Glutamatergic neuron (in vitro differentiated cells): ENCODE measurements at regions not wholly inside any gene's neighbourhood (a gene's known extent, or its start where the extent isn't known, plus 50 kb on each side); places are given as distances from the start of the nearest gene placed in this dataset.
"Not testable (repeated sequence)": the region's sequence is repeated elsewhere in the genome, so short reads cannot be mapped to it uniquely, and the experiment has no call there.

ENCODE experiments used
- DNase-seq: peaks from one replicate; pipeline ENCODE4 v3.0.0; 2022
- H3K27ac Mint-ChIP-seq: one replicate; pipeline ENCODE4 v1.8.0; 2020; ENCODE audit warnings: mild to moderate bottlenecking, mixed read lengths, inconsistent platforms; ENCODE audit not compliant: unreplicated experiment
- H3K27me3 Mint-ChIP-seq: one replicate; pipeline ENCODE4 v1.8.0; 2020; ENCODE audit warnings: mild to moderate bottlenecking, moderate library complexity, mixed read lengths, inconsistent platforms; ENCODE audit not compliant: unreplicated experiment
- H3K36me3 Mint-ChIP-seq: one replicate; pipeline ENCODE4 v1.8.0; 2020; ENCODE audit warnings: mild to moderate bottlenecking, mixed read lengths, inconsistent platforms; ENCODE audit not compliant: unreplicated experiment
- H3K4me1 Mint-ChIP-seq: one replicate; pipeline ENCODE4 v1.8.0; 2020; ENCODE audit warnings: mild to moderate bottlenecking, low read depth, mixed read lengths, inconsistent platforms; ENCODE audit not compliant: unreplicated experiment
- H3K4me3 Mint-ChIP-seq: one replicate; pipeline ENCODE4 v1.8.0; 2020; ENCODE audit warnings: mild to moderate bottlenecking, mixed read lengths, inconsistent platforms; ENCODE audit not compliant: unreplicated experiment
- H3K9me3 Mint-ChIP-seq: one replicate; pipeline ENCODE4 v1.8.0; 2020; ENCODE audit warnings: mild to moderate bottlenecking, moderate library complexity, mixed read lengths, inconsistent platforms; ENCODE audit not compliant: unreplicated experiment
- CTCF ChIP-seq: fragments of 200-600 bp; sonication (generic); IDR thresholded peaks from one replicate; pipeline ENCODE4 v1.5.0; 2021; ENCODE audit not compliant: partially characterized antibody, unreplicated experiment

DNA sequence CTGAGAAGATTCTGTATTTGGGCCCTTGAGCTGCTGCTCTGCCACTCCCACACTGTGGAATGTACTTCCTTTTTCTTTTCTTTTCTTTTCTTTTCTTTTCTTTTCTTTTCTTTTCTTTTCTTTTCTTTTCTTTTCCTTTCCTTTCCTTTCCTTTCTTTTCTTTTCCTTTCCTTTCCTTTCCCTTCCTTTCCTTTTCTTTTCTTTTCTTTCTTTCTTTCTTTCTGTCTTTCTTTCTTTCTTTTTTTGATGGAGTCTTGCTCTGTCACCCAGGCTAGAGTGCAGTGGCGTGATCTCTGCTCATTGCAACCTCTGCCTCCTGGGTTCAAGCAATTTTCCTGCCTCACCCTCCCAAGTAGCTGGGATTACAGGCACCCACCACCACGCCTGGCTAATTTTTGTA, 89.8 kb downstream of the DNAAF6 start:
- H3K4me3 Mint-ChIP-seq, H3K36me3 Mint-ChIP-seq, DNase-seq, H3K27me3 Mint-ChIP-seq, H3K27ac Mint-ChIP-seq, H3K9me3 Mint-ChIP-seq, H3K4me1 Mint-ChIP-seq: not testable (repeated sequence)

DNA sequence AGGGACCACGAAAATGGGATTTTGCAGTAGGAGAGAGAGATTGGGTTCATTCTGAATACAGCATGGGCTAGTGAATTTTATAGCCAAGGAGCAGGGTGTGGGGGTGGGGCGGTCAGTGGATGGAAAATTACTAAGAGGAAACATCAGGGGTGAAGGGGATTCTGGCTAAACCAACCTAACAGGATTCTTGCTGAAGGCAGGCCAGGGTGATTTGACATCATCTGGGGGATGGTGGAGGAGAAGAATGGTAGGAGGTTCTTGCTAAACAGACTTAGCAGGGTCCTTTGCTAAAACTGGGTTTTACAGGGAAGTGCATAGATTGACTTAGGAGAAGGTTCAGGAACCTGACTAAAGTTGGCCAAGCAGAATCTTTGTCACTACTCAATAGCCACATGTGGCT, 91.9 kb downstream of the DNAAF6 start:
- no peaks in the 10 kb centered on the region for H3K9me3 Mint-ChIP-seq

DNA sequence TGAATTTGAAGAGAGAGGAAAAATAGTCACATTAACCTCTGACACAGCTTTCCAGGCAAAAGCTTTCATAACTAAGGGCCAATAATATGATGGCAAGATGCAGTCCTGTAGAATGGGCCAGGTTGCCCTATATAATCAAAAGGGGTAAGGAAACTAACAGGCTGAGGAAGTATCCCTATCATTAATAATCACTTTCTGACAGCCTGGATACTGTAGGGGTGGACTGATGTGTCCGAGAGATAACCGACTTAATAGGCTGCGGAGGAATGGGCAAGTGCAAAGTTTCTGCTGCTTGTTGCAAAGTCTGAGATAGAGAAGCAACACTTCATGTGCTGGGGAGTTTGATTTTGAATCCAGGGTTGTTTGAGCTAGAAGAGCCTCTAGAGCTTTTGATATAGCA, 94.8 kb downstream of the DNAAF6 start:
- no peak overlapping the region for H3K4me3 Mint-ChIP-seq
- H3K27ac Mint-ChIP-seq, result no peak overlapping the region
- no peak for DNase-seq
- H3K36me3 Mint-ChIP-seq, result no peaks in the 10 kb centered on the region
- TF ChIP-seq CTCF, result no peak
- H3K4me1 Mint-ChIP-seq, result no peaks in the 10 kb centered on the region
- H3K27me3 Mint-ChIP-seq, result peaks cover 1% of the 10 kb centered on the region
- H3K9me3 Mint-ChIP-seq, result no peaks in the 10 kb centered on the region

More for the DNA sequence above, 91.9 kb downstream of the DNAAF6 start:
- Mint-ChIP-seq H3K27ac (no peak overlapping the region), H3K27me3 (no peaks in the 10 kb centered on the region), H3K36me3 (no peaks in the 10 kb centered on the region), H3K4me1 (peaks cover 2% of the 10 kb centered on the region), H3K4me3 (no peak overlapping the region)
- no peak for TF ChIP-seq CTCF
- DNase-seq, result no peak

DNA sequence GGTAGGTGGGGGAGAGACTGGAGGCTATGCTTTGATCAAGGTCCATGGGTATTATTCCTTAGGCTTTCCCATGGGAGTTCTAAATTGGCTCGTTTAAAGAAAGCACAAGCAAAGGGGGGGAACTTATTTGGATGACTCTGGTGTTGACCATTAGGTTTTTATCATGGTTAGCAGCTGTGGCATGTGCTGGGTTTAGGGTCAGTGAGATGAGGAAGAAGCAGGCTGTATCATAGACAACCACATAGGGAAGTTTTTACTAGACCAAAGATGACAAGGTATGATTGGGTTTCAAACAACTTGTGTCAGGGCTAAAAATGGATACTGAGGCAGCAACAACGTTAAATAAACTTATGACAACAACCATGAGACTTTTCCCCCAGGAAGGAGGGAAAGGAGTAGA, 97.7 kb downstream of the DNAAF6 start:
- Mint-ChIP-seq H3K4me1 (no peaks in the 10 kb centered on the region), H3K36me3 (no peaks in the 10 kb centered on the region), H3K27me3 (peaks cover 1% of the 10 kb centered on the region), H3K4me3 (no peak overlapping the region), H3K27ac (no peak overlapping the region), H3K9me3 (no peaks in the 10 kb centered on the region)
- no peak for DNase-seq
- no peak for TF ChIP-seq CTCF

DNA sequence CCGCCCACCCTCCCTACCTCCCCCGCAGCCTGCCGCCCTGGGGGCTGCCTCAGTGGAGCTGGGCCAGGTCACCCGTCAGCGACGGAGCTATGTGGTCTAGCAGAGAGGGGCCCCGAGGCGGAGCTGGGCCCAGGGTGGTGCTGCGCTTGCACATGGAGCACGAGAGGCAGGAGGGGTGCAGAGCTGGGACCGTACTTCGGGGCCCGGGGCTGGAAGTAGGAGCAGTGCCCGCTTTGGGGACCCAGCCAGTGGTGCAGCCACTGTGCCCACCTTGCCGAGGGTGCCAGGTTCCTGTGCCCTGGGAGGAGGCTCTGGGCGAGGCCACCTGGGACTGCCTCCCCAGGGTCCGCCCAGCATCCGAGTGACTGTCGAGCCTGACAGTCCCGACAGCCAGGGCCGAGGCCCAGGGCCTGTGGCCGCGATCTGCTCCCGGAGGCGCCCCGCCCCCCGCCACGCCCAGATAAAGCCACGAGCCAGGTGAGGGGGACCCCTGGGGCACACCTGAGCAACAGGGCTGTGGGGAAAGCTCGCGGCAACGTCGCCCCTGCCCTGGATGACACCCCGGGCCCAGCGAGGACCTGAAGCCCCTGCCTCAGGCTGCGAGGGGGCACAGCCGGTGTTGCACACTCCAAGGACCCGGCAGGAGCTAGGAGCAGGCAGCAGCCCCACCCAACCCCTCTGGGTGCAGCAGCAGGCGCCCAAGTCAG, 117.5 kb downstream of the DNAAF6 start:
- Mint-ChIP-seq H3K9me3 (no peaks in the 10 kb centered on the region), H3K4me3 (no peak overlapping the region), H3K36me3 (no peaks in the 10 kb centered on the region), H3K27me3 (peaks cover 3% of the 10 kb centered on the region), H3K4me1 (no peaks in the 10 kb centered on the region), H3K27ac (no peak overlapping the region)
- DNase-seq, result no peak
- TF ChIP-seq CTCF, result no peak
